AG04449 (cell line): ENCODE measurements at regions not wholly inside any gene's neighbourhood (a gene's known extent, or its start where the extent isn't known, plus 50 kb on each side); places are given as distances from the start of the nearest gene placed in this dataset.

Experiments used
- CTCF ChIA-PET: fragments of 350-600 bp; formaldehyde crosslinking; extraction: SDS; loops from one replicate; lab custom pipeline; 2021; ENCODE audit warnings: antibody characterized with exemption; lab: Yijun Ruan, JAX
- POLR2A ChIA-PET: fragments of 400-600, 350-600 bp; formaldehyde crosslinking; extraction: SDS; loops from one replicate; lab custom pipeline; 2020; ENCODE audit warnings: antibody characterized with exemption, inconsistent platforms; lab: Yijun Ruan, JAX
- DNase-seq: peaks from one replicate; pipeline ENCODE4 v3.0.0-alpha.2; 2010; ENCODE audit warnings: low read depth, low spot score
- H3K4me3 ChIP-seq: 2 replicates; pipeline ENCODE4 v1.5.1; 2011; ENCODE audit warnings: low read depth, mild to moderate bottlenecking, control low read depth, low read length
- TF ChIP-seq, protein P1 (sequence below): IDR thresholded peaks from one replicate; pipeline ENCODE4 v1.5.1; 2011; ENCODE audit warnings: mild to moderate bottlenecking, moderate library complexity, low read length, control low read depth, inconsistent platforms; ENCODE audit not compliant: insufficient read depth; ENCODE audit errors: missing control alignments

DNA sequence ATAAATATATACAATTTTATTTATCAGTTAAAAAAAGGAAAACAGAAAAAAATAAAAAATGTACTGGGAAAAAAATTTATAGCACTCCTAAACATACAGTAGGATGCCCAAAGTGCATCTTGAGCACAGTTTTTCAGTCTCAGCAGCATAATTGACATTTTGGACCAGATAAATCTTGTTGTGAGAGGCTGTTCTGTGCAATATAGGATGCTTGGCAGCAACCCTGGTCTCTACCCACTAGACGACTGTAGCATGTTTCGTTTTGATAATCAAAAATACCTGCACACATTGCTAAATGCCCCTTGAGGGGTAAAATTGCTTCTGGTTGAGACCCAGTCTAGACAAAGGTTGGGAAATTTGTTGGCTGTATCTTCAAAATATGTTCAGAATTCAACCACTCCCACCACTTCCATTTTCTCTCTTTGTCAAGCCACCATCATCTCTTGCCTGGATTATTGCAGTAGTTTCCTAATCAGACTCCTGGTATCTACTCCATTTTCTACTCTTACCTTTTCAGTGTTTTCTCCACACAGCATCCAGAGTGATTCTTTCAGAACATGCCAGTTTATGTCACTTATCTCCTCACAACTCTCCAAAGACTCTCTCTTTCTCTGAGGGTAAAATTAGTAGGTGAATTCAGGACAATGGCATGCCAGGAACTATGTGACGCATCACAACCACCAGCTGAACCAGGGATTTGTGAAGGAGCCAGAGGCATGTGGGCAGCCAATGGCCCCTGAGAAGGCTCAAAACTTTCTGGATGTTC, 91.4 kb downstream of the GPR85 start:
- H3K4me3 ChIP-seq, result no peak overlapping the region
- ChIA-PET POLR2A (no interaction called here), CTCF (interaction anchor here (1.5 kb wide), 1 partner anchor 20 kb away, joined by 3 read pairs; no protein-coding TSS in a partner anchor)
- TF ChIP-seq, protein P1, sequence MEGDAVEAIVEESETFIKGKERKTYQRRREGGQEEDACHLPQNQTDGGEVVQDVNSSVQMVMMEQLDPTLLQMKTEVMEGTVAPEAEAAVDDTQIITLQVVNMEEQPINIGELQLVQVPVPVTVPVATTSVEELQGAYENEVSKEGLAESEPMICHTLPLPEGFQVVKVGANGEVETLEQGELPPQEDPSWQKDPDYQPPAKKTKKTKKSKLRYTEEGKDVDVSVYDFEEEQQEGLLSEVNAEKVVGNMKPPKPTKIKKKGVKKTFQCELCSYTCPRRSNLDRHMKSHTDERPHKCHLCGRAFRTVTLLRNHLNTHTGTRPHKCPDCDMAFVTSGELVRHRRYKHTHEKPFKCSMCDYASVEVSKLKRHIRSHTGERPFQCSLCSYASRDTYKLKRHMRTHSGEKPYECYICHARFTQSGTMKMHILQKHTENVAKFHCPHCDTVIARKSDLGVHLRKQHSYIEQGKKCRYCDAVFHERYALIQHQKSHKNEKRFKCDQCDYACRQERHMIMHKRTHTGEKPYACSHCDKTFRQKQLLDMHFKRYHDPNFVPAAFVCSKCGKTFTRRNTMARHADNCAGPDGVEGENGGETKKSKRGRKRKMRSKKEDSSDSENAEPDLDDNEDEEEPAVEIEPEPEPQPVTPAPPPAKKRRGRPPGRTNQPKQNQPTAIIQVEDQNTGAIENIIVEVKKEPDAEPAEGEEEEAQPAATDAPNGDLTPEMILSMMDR, result no peak
- DNase-seq, result peak; percentile 52

DNA sequence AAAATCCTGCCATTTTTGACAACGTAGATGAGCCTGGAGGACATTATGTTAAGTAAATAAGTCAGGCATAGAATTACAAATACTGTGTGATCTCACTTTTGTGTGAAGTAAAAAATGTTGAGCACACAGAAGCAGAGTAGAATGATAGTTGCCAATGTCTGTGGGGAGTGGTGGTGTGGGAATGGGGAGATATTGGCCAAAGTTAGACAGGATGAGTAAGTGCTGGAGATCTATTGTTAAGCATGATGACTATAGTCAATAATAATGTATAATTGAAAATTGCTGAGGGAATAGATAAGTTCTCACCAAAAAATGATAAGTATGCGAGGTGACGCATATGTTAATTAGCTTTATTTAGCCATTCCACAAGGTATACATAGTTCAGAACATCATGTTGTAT, 92.0 kb downstream of the GPR85 start:
- no peak for DNase-seq
- TF ChIP-seq, protein P1, result no peak
- POLR2A ChIA-PET, result no interaction called here
- CTCF ChIA-PET, result no interaction called here
- no peak overlapping the region for H3K4me3 ChIP-seq

DNA sequence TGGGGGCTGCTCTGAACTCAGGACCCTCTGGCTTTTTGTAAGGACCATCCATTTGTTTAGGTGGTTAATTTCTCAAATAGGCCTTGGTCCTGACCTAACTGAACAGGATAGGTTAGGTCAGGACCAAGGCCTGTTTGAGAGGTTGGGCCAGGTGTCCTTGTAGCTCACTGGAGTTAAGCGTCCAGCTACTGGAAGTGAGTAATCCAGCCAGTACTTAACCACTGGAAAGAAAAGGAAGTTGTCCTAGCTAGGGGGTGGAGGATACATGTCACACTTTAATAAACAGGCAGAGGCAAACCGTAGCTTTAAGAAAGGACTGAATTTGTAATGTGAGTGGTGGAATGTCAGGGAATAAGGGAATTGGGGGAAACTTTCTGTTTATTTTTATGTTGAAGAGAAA, 96.0 kb downstream of the GPR85 start:
- TF ChIP-seq, protein P1, result no peak
- H3K4me3 ChIP-seq, result no peak overlapping the region
- no peak for DNase-seq
- ChIA-PET POLR2A (interaction anchor here (1.0 kb wide), 1 partner anchor 51 kb away, joined by 3 read pairs; a partner anchor contains a TSS), CTCF (interaction anchor here (1.1 to 1.3 kb wide), 2 partner anchors 23 to 435 kb away, joined by 3 to 4 read pairs; no protein-coding TSS in a partner anchor)

DNA sequence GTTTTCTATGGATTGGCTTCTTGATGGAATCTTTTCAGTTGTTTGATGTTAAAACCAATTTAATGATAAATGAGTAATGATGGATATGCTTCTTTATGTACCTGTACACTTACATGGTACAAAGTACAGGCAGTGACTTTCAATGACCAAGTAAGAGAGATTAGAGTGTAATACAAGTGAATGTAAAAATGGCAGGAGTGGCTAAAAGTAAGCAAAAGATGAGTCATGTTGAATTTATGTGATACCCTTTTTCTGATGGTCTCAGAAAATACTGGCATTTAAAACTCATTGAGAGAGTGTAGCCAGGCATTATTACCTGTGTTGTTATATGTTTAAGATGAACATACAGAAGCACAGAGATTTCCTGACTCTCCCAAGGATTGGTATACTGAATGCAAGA, 97.1 kb downstream of the GPR85 start:
- ChIA-PET CTCF (interaction anchor here (1.1 to 1.3 kb wide), 2 partner anchors 24 to 436 kb away, joined by 3 to 4 read pairs; no protein-coding TSS in a partner anchor), POLR2A (no interaction called here)
- no peak overlapping the region for H3K4me3 ChIP-seq
- TF ChIP-seq, protein P1, result no peak
- DNase-seq, result no peak

DNA sequence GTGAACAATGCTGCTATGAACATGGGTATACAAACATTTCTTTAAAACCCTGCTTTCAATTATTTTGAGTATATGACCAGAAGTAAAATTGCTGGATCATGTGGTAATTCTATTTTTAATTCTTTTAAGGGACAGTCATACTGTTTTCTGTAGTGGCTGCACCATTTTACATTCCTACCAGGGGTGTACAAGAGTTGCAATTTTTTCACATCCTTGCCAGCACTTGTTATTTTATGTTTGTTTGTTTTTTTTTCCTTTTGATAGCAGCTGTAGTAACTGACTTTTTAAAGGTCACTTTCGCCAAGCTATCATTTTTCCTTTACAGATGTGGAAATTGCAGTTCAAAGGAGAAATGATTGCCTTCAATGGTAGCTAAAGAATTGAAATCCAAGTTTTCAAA, 99.5 kb downstream of the GPR85 start:
- POLR2A ChIA-PET, result no interaction called here
- DNase-seq, result no peak
- H3K4me3 ChIP-seq, result no peak overlapping the region
- TF ChIP-seq, protein P1, result no peak
- CTCF ChIA-PET, result interaction anchor here (0.9 kb wide), 1 partner anchor 476 kb away, joined by 3 read pairs; no protein-coding TSS in a partner anchor

DNA sequence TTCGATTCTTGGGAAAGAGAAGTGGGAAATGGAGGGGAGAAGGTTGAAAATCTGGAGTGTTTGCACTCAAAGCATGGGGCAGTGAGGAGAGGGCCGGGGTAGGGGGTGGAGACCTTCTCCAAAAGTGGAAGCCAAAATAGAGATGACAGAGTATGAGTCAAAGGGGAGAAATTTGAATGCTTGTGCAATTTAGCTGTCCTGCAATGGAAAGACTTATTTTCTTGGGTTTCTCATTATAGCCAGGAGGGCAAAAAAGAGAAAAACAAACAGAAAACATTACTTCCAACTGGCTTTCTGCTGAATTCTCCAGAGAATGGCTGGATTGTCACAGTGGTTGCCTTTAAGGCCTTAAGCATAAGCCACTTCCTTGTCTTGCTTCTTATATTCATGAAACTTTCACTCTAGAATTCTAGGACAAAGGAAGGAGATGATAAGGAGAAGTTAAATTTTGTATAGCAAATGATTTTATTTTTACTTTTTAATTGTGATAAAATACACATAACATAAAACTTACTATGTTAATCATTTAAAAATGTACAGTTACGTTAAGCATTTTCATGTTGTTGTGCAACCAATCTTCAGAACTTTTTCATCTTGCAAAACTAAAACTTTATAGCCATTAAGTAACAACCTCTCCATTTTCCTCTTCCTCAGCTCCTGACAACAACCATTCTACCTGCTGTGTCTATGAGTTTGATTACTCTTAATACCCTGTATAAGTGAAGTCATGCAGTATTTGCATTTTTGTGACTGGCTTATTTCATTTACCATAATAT, 100.2 kb downstream of the GPR85 start:
- no peak overlapping the region for H3K4me3 ChIP-seq

More for the DNA sequence above, 100.2 kb downstream of the GPR85 start:
- no peak for DNase-seq
- TF ChIP-seq, protein P1, result no peak
- CTCF ChIA-PET, result no interaction called here
- POLR2A ChIA-PET, result interaction anchor here (1.2 kb wide), 1 partner anchor 47 kb away, joined by 5 read pairs; a partner anchor contains a TSS
